NCI-H345 (cell line): ENCODE measurements at regions not wholly inside any gene's neighbourhood (a gene's known extent, or its start where the extent isn't known, plus 50 kb on each side); places are given as distances from the start of the nearest gene placed in this dataset.

Experiments used
- DNase-seq: peaks from one replicate; lab custom pipeline; 2025; lab: John Stamatoyannopoulos, UW

- DNase-seq: no peak
Observed at GRCh38 chr13:109368230-109368629, 418.2 kb downstream of the IRS2 start.

GRCh38 chr13:109366525-109366924 is 419.9 kb downstream of the IRS2 start:
- DNase-seq: no peak

- DNase-seq: no peak
Observed at GRCh38 chr13:109363431-109363830, 423.0 kb downstream of the IRS2 start.

GRCh38 chr13:109362616-109363015 is 423.8 kb downstream of the IRS2 start:
- no peak for DNase-seq

- DNase-seq: no peak
Observed at GRCh38 chr13:109361562-109362289, 424.7 kb downstream of the IRS2 start.

- no peak for DNase-seq
Observed at GRCh38 chr13:109357751-109358471, 428.5 kb downstream of the IRS2 start.

- no peak for DNase-seq
Observed at GRCh38 chr13:109355875-109356434, 430.4 kb downstream of the IRS2 start.

GRCh38 chr13:109355166-109355565 is 431.2 kb downstream of the IRS2 start:
- DNase-seq: no peak

GRCh38 chr13:109351236-109351635 is 435.1 kb downstream of the IRS2 start:
- DNase-seq: no peak

GRCh38 chr13:109348519-109349258 is 437.7 kb downstream of the IRS2 start:
- no peak for DNase-seq

- no peak for DNase-seq
Observed at GRCh38 chr13:109346060-109346459, 440.3 kb downstream of the IRS2 start.

GRCh38 chr13:109345433-109345941 is 440.9 kb downstream of the IRS2 start:
- DNase-seq: no peak

GRCh38 chr13:109344552-109345157 is 441.7 kb downstream of the IRS2 start:
- no peak for DNase-seq

- DNase-seq: no peak
Observed at GRCh38 chr13:109336730-109337129, 449.7 kb downstream of the IRS2 start.

- no peak for DNase-seq
Observed at GRCh38 chr13:109333893-109334651, 452.3 kb downstream of the IRS2 start.

GRCh38 chr13:109332506-109333499 is 453.6 kb downstream of the IRS2 start:
- no peak for DNase-seq

GRCh38 chr13:109331898-109332297 is 454.5 kb downstream of the IRS2 start:
- peak; percentile 65 for DNase-seq

- no peak for DNase-seq
Observed at GRCh38 chr13:109331011-109331433, 455.4 kb downstream of the IRS2 start.

GRCh38 chr13:109330123-109330522 is 456.3 kb downstream of the IRS2 start:
- DNase-seq: no peak

- no peak for DNase-seq
Observed at GRCh38 chr13:109329175-109329574, 457.2 kb downstream of the IRS2 start.
